Stomach (tissue), 4 donors: ENCODE measurements at regions not wholly inside any gene's neighbourhood (a gene's known extent, or its start where the extent isn't known, plus 50 kb on each side); places are given as distances from the start of the nearest gene placed in this dataset.

ENCODE experiments used
- CTCF ChIP-seq, 7 experiments: fragments of 450-650 bp in 4 of 7; fragments of 200-600 bp in 3 of 7; sonication (generic) in 3 of 7; IDR thresholded peaks; one replicate each; pipeline ENCODE4 v1.5.1; 2016 to 2019; ENCODE audit warnings: antibody characterized with exemption in 7 of 7, control low read depth in 2 of 7, mild to moderate bottlenecking in 1 of 7
- EP300 ChIP-seq: sonication (generic); formaldehyde crosslinking; IDR thresholded peaks from one replicate; pipeline ENCODE4 v1.6.1; 2017; ENCODE audit warnings: antibody characterized with exemption
- POLR2A ChIP-seq, 4 donors: fragments of 450-650 bp; IDR thresholded peaks; one replicate each; pipeline ENCODE4 v1.6.1; 2016; ENCODE audit warnings: antibody characterized with exemption in 4 of 4, control low read depth in 2 of 4, mild to moderate bottlenecking in 1 of 4, moderate library complexity in 1 of 4
- POLR2AphosphoS5 ChIP-seq, 3 donors: sonication (generic); formaldehyde crosslinking; IDR thresholded peaks; one replicate each; pipeline ENCODE4 v1.6.1; 2016; ENCODE audit warnings: antibody characterized with exemption in 3 of 3

GRCh38 chr15:61748529-61748928 lies 311.7 kb downstream of the VPS13C start:
- no peak for TF ChIP-seq CTCF (IDR thresholded peaks at IDR 0.05)
- no peak for TF ChIP-seq POLR2A (IDR thresholded peaks at IDR 0.05)
- no peak for TF ChIP-seq POLR2AphosphoS5 (IDR thresholded peaks at IDR 0.05)
- TF ChIP-seq EP300: no peak
